Common myeloid progenitor, CD34-positive (primary cell): ENCODE measurements at regions not wholly inside any gene's neighbourhood (a gene's known extent, or its start where the extent isn't known, plus 50 kb on each side); places are given as distances from the start of the nearest gene placed in this dataset.
A peak's percentile ranks its signal among the peaks of the same experiment; 100 is the strongest.

Experiments
- CTCF ChIA-PET: fragments of 350-600 bp; sonication (Branson Sonifier 250); formaldehyde crosslinking; loops from one replicate; lab custom pipeline; 2021; ENCODE audit warnings: antibody characterized with exemption; lab: Charles Lee
- POLR2A ChIA-PET: fragments of 350-600 bp; sonication (Branson Sonifier 250); formaldehyde crosslinking; loops from one replicate; lab custom pipeline; 2021; ENCODE audit warnings: antibody characterized with exemption; lab: Charles Lee
- DNase-seq, 3 donors: peaks; one replicate each; pipeline versions ENCODE4 v3.0.0 to v3.0.0-alpha.2; 2013
- H3K27ac ChIP-seq, 2 experiments: 1 replicate in 1 of 2; 2 replicates in 1 of 2; pipeline ENCODE4 v1.7.0; 2013; ENCODE audit warnings: inconsistent platforms in 2 of 2, low read length in 2 of 2, mild to moderate bottlenecking in 2 of 2, low read depth in 1 of 2, moderate library complexity in 1 of 2; ENCODE audit not compliant: severe bottlenecking in 2 of 2, insufficient read depth in 1 of 2, poor library complexity in 1 of 2
- H3K27me3 ChIP-seq, 5 experiments: replicated peaks in 2 of 5; 1 replicate in 3 of 5; 2 replicates in 2 of 5; pipeline versions ENCODE4 v1.6.1 to v1.7.0; 2013; ENCODE audit warnings: low read length in 4 of 5, mild to moderate bottlenecking in 2 of 5, moderate library complexity in 2 of 5, inconsistent platforms in 1 of 5; ENCODE audit not compliant: insufficient read depth in 5 of 5, control insufficient read depth in 4 of 5
- H3K36me3 ChIP-seq, 4 experiments: 1 replicate in 2 of 4; 2 replicates in 2 of 4; pipeline versions ENCODE4 v1.6.1 to v1.7.0; 2013; ENCODE audit warnings: low read length in 3 of 4, control low read depth in 1 of 4, mild to moderate bottlenecking in 1 of 4; ENCODE audit not compliant: control insufficient read depth in 4 of 4, insufficient read depth in 4 of 4
- H3K4me1 ChIP-seq, 4 experiments: 1 replicate in 3 of 4; 2 replicates in 1 of 4; pipeline versions ENCODE4 v1.6.1 to v1.7.1; 2013; ENCODE audit warnings: low read length in 3 of 4, mild to moderate bottlenecking in 3 of 4, control low read depth in 1 of 4, inconsistent platforms in 1 of 4, moderate library complexity in 1 of 4; ENCODE audit not compliant: control insufficient read depth in 4 of 4, insufficient read depth in 4 of 4; ENCODE audit errors: control extremely low read depth in 1 of 4
- H3K4me3 ChIP-seq, 7 experiments: 1 replicate in 4 of 7; 2 replicates in 3 of 7; pipeline versions ENCODE4 v1.5.1 to v1.7.0; 2013; ENCODE audit warnings: mild to moderate bottlenecking in 7 of 7, low read length in 6 of 7, moderate library complexity in 6 of 7, inconsistent platforms in 2 of 7, low read depth in 2 of 7, control low read depth in 1 of 7; ENCODE audit not compliant: insufficient read depth in 4 of 7, control insufficient read depth in 1 of 7; ENCODE audit errors: extremely low read depth in 1 of 7
- H3K9me3 ChIP-seq, 5 experiments: 1 replicate in 4 of 5; 2 replicates in 1 of 5; pipeline versions ENCODE4 v1.6.1 to v1.7.1; 2013; ENCODE audit warnings: low read length in 4 of 5, mild to moderate bottlenecking in 2 of 5, inconsistent platforms in 1 of 5, low read depth in 1 of 5, moderate library complexity in 1 of 5; ENCODE audit not compliant: control insufficient read depth in 4 of 5, insufficient read depth in 2 of 5; ENCODE audit errors: control extremely low read depth in 1 of 5
- WGBS: methylation state at CpG from one replicate; pipeline ENCODE4 v1.1.5; 2013; ENCODE audit not compliant: insufficient coverage; 5-methylcytosine and 5-hydroxymethylcytosine counted together

GRCh38 chr6:43861212-43861894 is 91.3 kb downstream of the VEGFA start:
- 97% methylated on average over 12 of the region's 14 CpGs for WGBS
- ChIA-PET CTCF (interaction anchor here (0.5 to 1.4 kb wide), 3 partner anchors 11 to 103 kb away, joined by 3 to 4 read pairs (median 3); no protein-coding TSS in a partner anchor), POLR2A (no interaction called here)
- Histone ChIP-seq H3K27me3 (no peaks in the 10 kb centered on the region), H3K27ac (no peak overlapping the region), H3K4me1 (peaks cover 0 to 8% (median 2%) of the 10 kb centered on the region in 4 experiments), H3K36me3 (no peaks in the 10 kb centered on the region), H3K9me3 (no peaks in the 10 kb centered on the region), H3K4me3 (no peak overlapping the region)
- DNase-seq: no peak

DNA sequence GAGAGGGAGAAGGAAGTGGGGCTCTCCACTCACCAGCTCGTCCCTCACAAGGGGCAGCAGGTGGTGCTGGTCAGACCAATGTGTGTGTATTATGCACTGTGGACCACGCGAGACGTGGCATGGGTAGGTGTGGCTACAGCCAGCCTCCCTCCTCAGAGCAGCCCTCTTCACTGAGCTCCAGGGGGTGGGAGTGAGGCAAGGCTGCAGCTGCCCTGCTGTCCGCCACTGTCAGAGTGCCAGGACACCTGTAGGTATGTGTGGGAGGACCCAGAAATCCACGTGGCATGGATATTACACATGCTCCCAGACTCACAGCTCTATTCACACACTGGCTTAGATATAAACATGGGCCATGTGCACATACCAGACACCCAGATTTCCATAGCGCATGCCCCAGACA is 90.3 kb downstream of the VEGFA start:
- CTCF ChIA-PET: no interaction called here
- H3K27me3 ChIP-seq: no peaks in the 10 kb centered on the region
- WGBS: 92% methylated on average over 6 of the region's 7 CpGs
- POLR2A ChIA-PET: no interaction called here
- H3K4me3 ChIP-seq: no peak overlapping the region
- H3K36me3 ChIP-seq: no peaks in the 10 kb centered on the region
- DNase-seq: no peak
- H3K4me1 ChIP-seq: peaks cover 0 to 2% (median 0%) of the 10 kb centered on the region in 4 experiments
- H3K27ac ChIP-seq: no peak overlapping the region
- H3K9me3 ChIP-seq: no peaks in the 10 kb centered on the region

- Histone ChIP-seq H3K4me1 (no peaks in the 10 kb centered on the region), H3K4me3 (no peak overlapping the region), H3K27me3 (no peaks in the 10 kb centered on the region), H3K27ac (no peak overlapping the region), H3K9me3 (no peaks in the 10 kb centered on the region), H3K36me3 (no peaks in the 10 kb centered on the region)
- ChIA-PET CTCF (interaction anchor here (0.6 to 2.2 kb wide), 3 partner anchors 90 to 124 kb away, joined by 3 to 7 read pairs (median 3); partner anchors contain the start of gene VEGFA), POLR2A (no interaction called here)
- WGBS: 98% methylated on average over 9 of the region's 9 CpGs
- no peak for DNase-seq
Measured at GRCh38 chr6:43859213-43859612, 89.2 kb downstream of the VEGFA start.

GRCh38 chr6:43858161-43859153 is 88.4 kb downstream of the VEGFA start:
- H3K36me3 ChIP-seq: no peaks in the 10 kb centered on the region
- ChIA-PET CTCF (interaction anchor here (0.6 to 2.6 kb wide), 4 partner anchors 89 to 123 kb away, joined by 3 to 10 read pairs (median 5); partner anchors contain the start of gene VEGFA), POLR2A (no interaction called here)
- H3K9me3 ChIP-seq: no peaks in the 10 kb centered on the region
- H3K27me3 ChIP-seq: no peaks in the 10 kb centered on the region
- DNase-seq: no peak
- 98% methylated on average over 9 of the region's 11 CpGs for WGBS
- no peak overlapping the region for H3K27ac ChIP-seq
- no peak overlapping the region for H3K4me3 ChIP-seq
- no peaks in the 10 kb centered on the region for H3K4me1 ChIP-seq

GRCh38 chr6:43856005-43856765 is 86.2 kb downstream of the VEGFA start:
- CTCF ChIA-PET: interaction anchor here (0.7 to 2.6 kb wide), 13 partner anchors 8 to 223 kb away, joined by 3 to 10 read pairs (median 4); no protein-coding TSS in a partner anchor
- POLR2A ChIA-PET: no interaction called here
- Histone ChIP-seq H3K36me3 (no peaks in the 10 kb centered on the region), H3K4me3 (no peak overlapping the region), H3K9me3 (no peaks in the 10 kb centered on the region), H3K27ac (no peak overlapping the region), H3K4me1 (no peaks in the 10 kb centered on the region), H3K27me3 (no peaks in the 10 kb centered on the region)
- DNase-seq: peak in 2 of 3 donors; percentile 13 to 15
- 91% methylated on average over 5 of the region's 6 CpGs for WGBS

GRCh38 chr6:43855247-43855646 is 85.2 kb downstream of the VEGFA start:
- 90% methylated on average over 6 of the region's 6 CpGs for WGBS
- no peaks in the 10 kb centered on the region for H3K27me3 ChIP-seq

More at GRCh38 chr6:43855247-43855646, 85.2 kb downstream of the VEGFA start:
- ChIA-PET CTCF (interaction anchor here (1.0 to 2.6 kb wide), 9 partner anchors 9 to 180 kb away, joined by 3 to 10 read pairs (median 4); no protein-coding TSS in a partner anchor), POLR2A (no interaction called here)
- H3K4me1 ChIP-seq: no peaks in the 10 kb centered on the region
- no peak overlapping the region for H3K27ac ChIP-seq
- no peaks in the 10 kb centered on the region for H3K36me3 ChIP-seq
- peak in 2 of 3 donors; percentile 34 to 37 for DNase-seq
- H3K9me3 ChIP-seq: no peaks in the 10 kb centered on the region
- H3K4me3 ChIP-seq: no peak overlapping the region
